Transverse colon (tissue), 4 donors: ENCODE measurements at regions not wholly inside any gene's neighbourhood (a gene's known extent, or its start where the extent isn't known, plus 50 kb on each side); places are given as distances from the start of the nearest gene placed in this dataset.

ENCODE experiments used
- POLR2A ChIP-seq: fragments of 450-650 bp; IDR thresholded peaks from one replicate; pipeline ENCODE4 v1.6.1; 2016; ENCODE audit warnings: antibody characterized with exemption, mild to moderate bottlenecking, moderate library complexity
- POLR2AphosphoS5 ChIP-seq, 3 donors: sonication (generic); formaldehyde crosslinking; IDR thresholded peaks; one replicate each; pipeline ENCODE4 v1.6.1; 2016; ENCODE audit warnings: antibody characterized with exemption in 3 of 3
- TF ChIP-seq, protein P1 (sequence below), 5 experiments: fragments of 200-600 bp in 3 of 5; fragments of 450-650 bp in 2 of 5; sonication (generic) in 3 of 5; IDR thresholded peaks; 1 replicate in 2 of 5; 2 replicates in 3 of 5; pipeline ENCODE4 v1.5.1; 2016 to 2017; ENCODE audit warnings: antibody characterized with exemption in 5 of 5, inconsistent platforms in 3 of 5, mild to moderate bottlenecking in 2 of 5, moderate library complexity in 1 of 5

GRCh38 chr13:48873081-48873480, 102.6 kb upstream of the FNDC3A start:
- TF ChIP-seq, protein P1, sequence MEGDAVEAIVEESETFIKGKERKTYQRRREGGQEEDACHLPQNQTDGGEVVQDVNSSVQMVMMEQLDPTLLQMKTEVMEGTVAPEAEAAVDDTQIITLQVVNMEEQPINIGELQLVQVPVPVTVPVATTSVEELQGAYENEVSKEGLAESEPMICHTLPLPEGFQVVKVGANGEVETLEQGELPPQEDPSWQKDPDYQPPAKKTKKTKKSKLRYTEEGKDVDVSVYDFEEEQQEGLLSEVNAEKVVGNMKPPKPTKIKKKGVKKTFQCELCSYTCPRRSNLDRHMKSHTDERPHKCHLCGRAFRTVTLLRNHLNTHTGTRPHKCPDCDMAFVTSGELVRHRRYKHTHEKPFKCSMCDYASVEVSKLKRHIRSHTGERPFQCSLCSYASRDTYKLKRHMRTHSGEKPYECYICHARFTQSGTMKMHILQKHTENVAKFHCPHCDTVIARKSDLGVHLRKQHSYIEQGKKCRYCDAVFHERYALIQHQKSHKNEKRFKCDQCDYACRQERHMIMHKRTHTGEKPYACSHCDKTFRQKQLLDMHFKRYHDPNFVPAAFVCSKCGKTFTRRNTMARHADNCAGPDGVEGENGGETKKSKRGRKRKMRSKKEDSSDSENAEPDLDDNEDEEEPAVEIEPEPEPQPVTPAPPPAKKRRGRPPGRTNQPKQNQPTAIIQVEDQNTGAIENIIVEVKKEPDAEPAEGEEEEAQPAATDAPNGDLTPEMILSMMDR (IDR thresholded peaks at IDR 0.05) = no peak
- TF ChIP-seq POLR2A (no peak), POLR2AphosphoS5 (IDR thresholded peaks at IDR 0.05) (no peak)
